Endothelial cell of umbilical vein (primary cell): ENCODE measurements at regions not wholly inside any gene's neighbourhood (a gene's known extent, or its start where the extent isn't known, plus 50 kb on each side); places are given as distances from the start of the nearest gene placed in this dataset.

ENCODE experiments used
- BruUV-seq: library from RNA; stranded (reverse); fragments of 400-500 nt; replicated peaks from 2 replicates; lab custom pipeline; 2021; lab: Mats Ljungman, UMichigan
- CTCF ChIA-PET: fragments of 300-600, 350-600 bp; sonication (Branson Sonifier 250); formaldehyde crosslinking; loops from one replicate; lab custom pipeline; 2021; ENCODE audit warnings: antibody characterized with exemption, inconsistent platforms; lab: Charles Lee
- POLR2A ChIA-PET: fragments of 300-600, 350-600 bp; sonication (Branson Sonifier 250); formaldehyde crosslinking; loops from one replicate; lab custom pipeline; 2021; ENCODE audit warnings: antibody characterized with exemption, inconsistent platforms; lab: Charles Lee
- DNase-seq: peaks from one replicate; pipeline ENCODE4 v3.0.0-alpha.2; 2011; ENCODE audit warnings: low read depth, low spot score
- FAIRE-seq: peaks from 2 replicates; lab custom pipeline; 2011; peaks lifted over from hg19 to GRCh38; lab: Jason Lieb, UNC
- H2AFZ ChIP-seq: 2 replicates; pipeline ENCODE4 v1.6.0; 2012; ENCODE audit warnings: low read depth, low read length, control low read depth, inconsistent platforms
- H3K27ac ChIP-seq: 2 replicates; pipeline ENCODE4 v1.5.1; 2011; ENCODE audit warnings: low read depth, mild to moderate bottlenecking, control low read depth, low read length, moderate library complexity; ENCODE audit not compliant: insufficient read depth
- H3K27me3 ChIP-seq, 2 experiments: 2 replicates each; pipeline versions ENCODE4 v1.6.0 to v1.6.1; 2011; ENCODE audit warnings: low read length in 2 of 2, mixed read lengths in 1 of 2; ENCODE audit not compliant: control insufficient read depth in 2 of 2, insufficient read depth in 2 of 2
- H3K36me3 ChIP-seq, 2 experiments: 2 replicates in 1 of 2; 3 replicates in 1 of 2; pipeline ENCODE4 v1.5.1; 2011; ENCODE audit warnings: low read length in 2 of 2, mild to moderate bottlenecking in 1 of 2, moderate library complexity in 1 of 2; ENCODE audit not compliant: control insufficient read depth in 2 of 2, insufficient read depth in 2 of 2; ENCODE audit errors: extremely low read depth in 1 of 2
- H3K4me1 ChIP-seq: 3 replicates; pipeline ENCODE4 v1.5.1; 2011; ENCODE audit warnings: mild to moderate bottlenecking, low read length; ENCODE audit not compliant: control insufficient read depth, insufficient read depth; ENCODE audit errors: extremely low read depth
- H3K4me2 ChIP-seq: 2 replicates; pipeline ENCODE4 v1.6.1; 2011; ENCODE audit warnings: low read length, control low read depth, mixed read lengths; ENCODE audit not compliant: insufficient read depth
- H3K4me3 ChIP-seq, 3 experiments: fragments of 200-600 bp in 1 of 3; sonication (generic), shearing (Covaris generic) in 1 of 3; replicated peaks in 1 of 3; 2 replicates each; pipeline ENCODE4 v1.5.1; 2011 to 2016; ENCODE audit warnings: control low read depth in 3 of 3, low read length in 3 of 3, mild to moderate bottlenecking in 2 of 3, inconsistent platforms in 1 of 3, low read depth in 1 of 3, moderate library complexity in 1 of 3; ENCODE audit not compliant: insufficient read depth in 1 of 3
- H3K79me2 ChIP-seq: 2 replicates; pipeline ENCODE4 v1.6.0; 2012; ENCODE audit warnings: low read length, inconsistent platforms; ENCODE audit not compliant: control insufficient read depth, insufficient read depth
- H3K9ac ChIP-seq: replicated peaks from 2 replicates; pipeline ENCODE3; 2011; ENCODE audit warnings: low read length, control low read depth; ENCODE audit not compliant: insufficient read depth; ENCODE audit errors: extremely low read depth
- H3K9me1 ChIP-seq: replicated peaks from 3 replicates; pipeline ENCODE4 v1.6.0; 2011; ENCODE audit warnings: mild to moderate bottlenecking, low read length; ENCODE audit not compliant: control insufficient read depth, insufficient read depth; ENCODE audit errors: extremely low read depth
- H3K9me3 ChIP-seq: replicated peaks from 2 replicates; pipeline ENCODE4 v1.5.1; 2012; ENCODE audit warnings: low read length, inconsistent platforms; ENCODE audit not compliant: control insufficient read depth, insufficient read depth
- H4K20me1 ChIP-seq: replicated peaks from 2 replicates; pipeline ENCODE3; 2011; ENCODE audit warnings: mild to moderate bottlenecking, low read length; ENCODE audit not compliant: control insufficient read depth, insufficient read depth; ENCODE audit errors: extremely low read depth
- CTCF ChIP-seq, 2 donors: IDR thresholded peaks; 1 replicate in 1 of 2; 2 replicates in 1 of 2; pipeline ENCODE4 v1.5.1; 2011; ENCODE audit warnings: low read length in 2 of 2, mild to moderate bottlenecking in 2 of 2, moderate library complexity in 2 of 2, control low read depth in 1 of 2, inconsistent platforms in 1 of 2, low read depth in 1 of 2; ENCODE audit not compliant: insufficient read depth in 1 of 2; ENCODE audit errors: extremely low read depth in 1 of 2
- FOS ChIP-seq: IDR thresholded peaks from 2 replicates; pipeline ENCODE4 v1.6.1; 2011; ENCODE audit warnings: mild to moderate bottlenecking, low read length, moderate library complexity, borderline replicate concordance; ENCODE audit not compliant: insufficient read depth
- GATA2 ChIP-seq: IDR thresholded peaks from 2 replicates; pipeline ENCODE4 v1.7.0; 2011; ENCODE audit warnings: low read depth, mild to moderate bottlenecking, moderate library complexity, mixed read lengths, low read length; ENCODE audit not compliant: insufficient read length, insufficient read depth
- JUN ChIP-seq: IDR thresholded peaks from 2 replicates; pipeline ENCODE4 v1.6.1; 2011; ENCODE audit warnings: borderline replicate concordance, low read depth; ENCODE audit not compliant: insufficient read length, insufficient read depth
- POLR2A ChIP-seq: IDR thresholded peaks from 2 replicates; pipeline ENCODE4 v1.6.1; 2012; ENCODE audit warnings: low read depth, mild to moderate bottlenecking, control low read depth, low read length
- POLR2AphosphoS5 ChIP-seq: IDR thresholded peaks from 2 replicates; pipeline ENCODE4 v1.6.1; 2012; ENCODE audit warnings: low read depth, mild to moderate bottlenecking, control low read depth, low read length, moderate library complexity; ENCODE audit not compliant: insufficient read depth
- dilution Hi-C: fragments of 300-500 bp; cut with MboI; formaldehyde crosslinking; loops from one replicate; pipeline ENCODE4 v1.15.0; 2019; ENCODE audit warnings: low sequenced_read_pairs; ENCODE audit not compliant: extremely low pct_ligation_motif_present
- intact Hi-C: fragments of 100-400 bp; cut with micrococcal nuclease; formaldehyde crosslinking; loops from one replicate; pipeline ENCODE4 v1.10.0; 2022
- TF ChIP-seq, protein P1 (sequence below): IDR thresholded peaks from 2 replicates; pipeline ENCODE4 v1.6.1; 2011; ENCODE audit not compliant: insufficient read depth, insufficient read length

DNA sequence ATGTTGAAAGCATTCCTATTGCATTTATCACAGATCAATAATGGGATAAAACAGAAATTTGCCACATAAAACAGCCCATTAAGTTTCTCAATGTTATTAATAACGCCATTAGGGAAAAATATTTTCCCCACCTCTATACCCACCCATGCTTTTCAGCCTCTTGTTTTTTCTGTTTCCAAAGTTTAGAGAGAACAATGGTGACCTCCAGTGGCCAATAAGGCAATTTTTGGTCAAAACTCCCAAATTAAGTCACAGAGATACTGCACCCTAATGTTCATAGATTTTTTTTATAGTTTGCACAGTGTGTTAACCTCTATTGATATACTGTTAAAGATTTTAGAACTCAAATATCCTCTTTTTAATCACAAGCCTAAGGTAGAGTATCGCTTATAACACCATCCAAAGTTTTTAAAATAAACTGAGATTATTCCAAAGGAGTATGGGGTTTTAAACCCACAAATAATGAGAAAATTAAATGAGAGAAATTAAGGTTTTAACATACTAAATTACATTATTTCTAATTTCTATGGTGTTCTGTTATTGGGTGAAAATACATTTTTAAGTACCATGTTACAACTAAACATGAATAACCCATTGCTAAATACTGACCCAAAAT is 184.7 kb upstream of the DCN start:
- intact Hi-C loops (no loop called here), dilution Hi-C loops (no loop called here)
- BruUV-seq = no TSS peak
- Histone ChIP-seq H4K20me1 (no peaks in the 10 kb centered on the region), H3K4me3 (no peak overlapping the region), H3K79me2 (no peaks in the 10 kb centered on the region), H3K9me1 (no peaks in the 10 kb centered on the region), H3K9me3 (no peaks in the 10 kb centered on the region), H2AFZ (no peak overlapping the region), H3K27ac (no peak overlapping the region), H3K27me3 (no peaks in the 10 kb centered on the region), H3K4me1 (peaks cover 15% of the 10 kb centered on the region), H3K9ac (no peak overlapping the region), H3K4me2 (no peak overlapping the region), H3K36me3 (no peaks in the 10 kb centered on the region)
- CTCF ChIA-PET = interaction anchor here (1.0 to 3.2 kb wide), 3 partner anchors 12 to 1200 kb away, joined by 3 to 15 read pairs (median 10); no protein-coding TSS in a partner anchor
- POLR2A ChIA-PET = no interaction called here
- no peak for TF ChIP-seq GATA2
- no peak for TF ChIP-seq FOS
- TF ChIP-seq, protein P1, sequence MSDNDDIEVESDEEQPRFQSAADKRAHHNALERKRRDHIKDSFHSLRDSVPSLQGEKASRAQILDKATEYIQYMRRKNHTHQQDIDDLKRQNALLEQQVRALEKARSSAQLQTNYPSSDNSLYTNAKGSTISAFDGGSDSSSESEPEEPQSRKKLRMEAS = no peak
- TF ChIP-seq POLR2A = no peak
- no peak for TF ChIP-seq JUN
- TF ChIP-seq CTCF (IDR thresholded peaks at IDR 0.05; ENCODE audit: extremely low read depth in 1 of 2, insufficient read depth in 1 of 2, low read depth in 1 of 2, low read length in 2 of 2) = peak; percentile 20 to 36
- no peak for TF ChIP-seq POLR2AphosphoS5
- DNase-seq (peak; percentile 24), FAIRE-seq (peak; percentile 58)
